GM15510 (cell line): ENCODE measurements at regions not wholly inside any gene's neighbourhood (a gene's known extent, or its start where the extent isn't known, plus 50 kb on each side); places are given as distances from the start of the nearest gene placed in this dataset.

Experiments
- POLR2A ChIP-seq: IDR thresholded peaks from 3 replicates; pipeline ENCODE4 v1.6.1; 2011; ENCODE audit warnings: borderline replicate concordance; ENCODE audit not compliant: insufficient read length; ENCODE audit errors: extremely low read depth

GRCh38 chr1:181383695-181384094 lies 99.6 kb upstream of the CACNA1E start:
- no peak for TF ChIP-seq POLR2A

- no peak for TF ChIP-seq POLR2A
Observed at GRCh38 chr1:181386340-181386739, 97.0 kb upstream of the CACNA1E start.

GRCh38 chr1:181386951-181387350 lies 96.4 kb upstream of the CACNA1E start:
- no peak for TF ChIP-seq POLR2A

- no peak for TF ChIP-seq POLR2A
Observed at GRCh38 chr1:181387702-181388101, 95.6 kb upstream of the CACNA1E start.

- no peak for TF ChIP-seq POLR2A
Observed at GRCh38 chr1:181390410-181391077, 92.8 kb upstream of the CACNA1E start.

GRCh38 chr1:181391301-181391900 lies 91.9 kb upstream of the CACNA1E start:
- no peak for TF ChIP-seq POLR2A

- TF ChIP-seq POLR2A, result no peak
Observed at GRCh38 chr1:181392133-181392532, 91.2 kb upstream of the CACNA1E start.

- TF ChIP-seq POLR2A, result no peak
Observed at GRCh38 chr1:181392613-181393220, 90.6 kb upstream of the CACNA1E start.

GRCh38 chr1:181394766-181395165 lies 88.6 kb upstream of the CACNA1E start:
- TF ChIP-seq POLR2A, result no peak

GRCh38 chr1:181396171-181396670 lies 87.1 kb upstream of the CACNA1E start:
- no peak for TF ChIP-seq POLR2A

- TF ChIP-seq POLR2A, result no peak
Observed at GRCh38 chr1:181396811-181397210, 86.5 kb upstream of the CACNA1E start.

- TF ChIP-seq POLR2A, result no peak
Observed at GRCh38 chr1:181397845-181398244, 85.5 kb upstream of the CACNA1E start.

GRCh38 chr1:181398544-181398943 lies 84.8 kb upstream of the CACNA1E start:
- TF ChIP-seq POLR2A, result no peak

GRCh38 chr1:181405584-181405983 lies 77.7 kb upstream of the CACNA1E start:
- no peak for TF ChIP-seq POLR2A

- TF ChIP-seq POLR2A, result no peak
Observed at GRCh38 chr1:181406989-181407388, 76.3 kb upstream of the CACNA1E start.

- TF ChIP-seq POLR2A, result no peak
Observed at GRCh38 chr1:181409981-181410380, 73.3 kb upstream of the CACNA1E start.
